ENCODE measurements at regions not wholly inside any gene's neighbourhood (a gene's known extent, or its start where the extent isn't known, plus 50 kb on each side); places are given as distances from the start of the nearest gene placed in this dataset.
"Not testable (repeated sequence)": the region's sequence is repeated elsewhere in the genome, so short reads cannot be mapped to it uniquely, and the experiment has no call there.

GRCh38 chr1:8232036-8232757 is 85.7 kb upstream of the SLC45A1 start:
- DNase-seq (ENCODE audit: extremely low spot score): no peak
- POLR2A ChIA-PET: no interaction called here
- no peak for TF ChIP-seq CTCF (IDR thresholded peaks at IDR 0.05; ENCODE audit: control extremely low read depth, extremely low read depth, low read depth, missing control alignments)
- CTCF ChIA-PET: no interaction called here

GRCh38 chr1:8230292-8230621 is 87.7 kb upstream of the SLC45A1 start:
- TF ChIP-seq CTCF (IDR thresholded peaks at IDR 0.05; ENCODE audit: control extremely low read depth, extremely low read depth, low read depth, missing control alignments): no peak
- ChIA-PET CTCF (no interaction called here), POLR2A (no interaction called here)
- DNase-seq (ENCODE audit: extremely low spot score): no peak

- ChIA-PET CTCF (interaction anchor here (0.8 to 0.9 kb wide), 2 partner anchors 23 to 86 kb away, joined by 3 read pairs; no protein-coding TSS in a partner anchor), POLR2A (no interaction called here)
- TF ChIP-seq CTCF (IDR thresholded peaks at IDR 0.05; ENCODE audit: control extremely low read depth, extremely low read depth, low read depth, missing control alignments): no peak
- DNase-seq (ENCODE audit: extremely low spot score): no peak
Measured at GRCh38 chr1:8228253-8228652, 89.7 kb upstream of the SLC45A1 start.

GRCh38 chr1:8227674-8228073 is 90.2 kb upstream of the SLC45A1 start:
- POLR2A ChIA-PET; DNase-seq (ENCODE audit: extremely low spot score): not testable (repeated sequence)
- CTCF ChIA-PET: interaction anchor here (0.8 to 0.9 kb wide), 2 partner anchors 23 to 86 kb away, joined by 3 read pairs; no protein-coding TSS in a partner anchor

- ChIA-PET CTCF (no interaction called here), POLR2A (no interaction called here)
- TF ChIP-seq CTCF (IDR thresholded peaks at IDR 0.05; ENCODE audit: control extremely low read depth, extremely low read depth, low read depth, missing control alignments): no peak
- DNase-seq (ENCODE audit: extremely low spot score): no peak
Measured at GRCh38 chr1:8226747-8227146, 91.2 kb upstream of the SLC45A1 start.

GRCh38 chr1:8226024-8226423 is 91.9 kb upstream of the SLC45A1 start:
- POLR2A ChIA-PET; CTCF ChIA-PET; DNase-seq (ENCODE audit: extremely low spot score): not testable (repeated sequence)

- TF ChIP-seq CTCF (IDR thresholded peaks at IDR 0.05; ENCODE audit: control extremely low read depth, extremely low read depth, low read depth, missing control alignments): no peak
- CTCF ChIA-PET: interaction anchor here (1.1 kb wide), 1 partner anchor 28 kb away, joined by 3 read pairs; no protein-coding TSS in a partner anchor
- POLR2A ChIA-PET: no interaction called here
- no peak for DNase-seq (ENCODE audit: extremely low spot score)
Measured at GRCh38 chr1:8223526-8223925, 94.4 kb upstream of the SLC45A1 start.

- no peak for DNase-seq (ENCODE audit: extremely low spot score)
- no peak for TF ChIP-seq CTCF (IDR thresholded peaks at IDR 0.05; ENCODE audit: control extremely low read depth, extremely low read depth, low read depth, missing control alignments)
- POLR2A ChIA-PET: no interaction called here
- CTCF ChIA-PET: interaction anchor here (1.1 kb wide), 1 partner anchor 29 kb away, joined by 3 read pairs; no protein-coding TSS in a partner anchor
Measured at GRCh38 chr1:8222789-8223188, 95.1 kb upstream of the SLC45A1 start.

Data from GM10248 (cell line).